Non-pigmented ciliary epithelial cell (primary cell): ENCODE measurements at regions not wholly inside any gene's neighbourhood (a gene's known extent, or its start where the extent isn't known, plus 50 kb on each side); places are given as distances from the start of the nearest gene placed in this dataset.

ENCODE experiments used
- DNase-seq: peaks from one replicate; pipeline ENCODE4 v3.0.0-alpha.2; 2010; ENCODE audit warnings: low read depth

DNA sequence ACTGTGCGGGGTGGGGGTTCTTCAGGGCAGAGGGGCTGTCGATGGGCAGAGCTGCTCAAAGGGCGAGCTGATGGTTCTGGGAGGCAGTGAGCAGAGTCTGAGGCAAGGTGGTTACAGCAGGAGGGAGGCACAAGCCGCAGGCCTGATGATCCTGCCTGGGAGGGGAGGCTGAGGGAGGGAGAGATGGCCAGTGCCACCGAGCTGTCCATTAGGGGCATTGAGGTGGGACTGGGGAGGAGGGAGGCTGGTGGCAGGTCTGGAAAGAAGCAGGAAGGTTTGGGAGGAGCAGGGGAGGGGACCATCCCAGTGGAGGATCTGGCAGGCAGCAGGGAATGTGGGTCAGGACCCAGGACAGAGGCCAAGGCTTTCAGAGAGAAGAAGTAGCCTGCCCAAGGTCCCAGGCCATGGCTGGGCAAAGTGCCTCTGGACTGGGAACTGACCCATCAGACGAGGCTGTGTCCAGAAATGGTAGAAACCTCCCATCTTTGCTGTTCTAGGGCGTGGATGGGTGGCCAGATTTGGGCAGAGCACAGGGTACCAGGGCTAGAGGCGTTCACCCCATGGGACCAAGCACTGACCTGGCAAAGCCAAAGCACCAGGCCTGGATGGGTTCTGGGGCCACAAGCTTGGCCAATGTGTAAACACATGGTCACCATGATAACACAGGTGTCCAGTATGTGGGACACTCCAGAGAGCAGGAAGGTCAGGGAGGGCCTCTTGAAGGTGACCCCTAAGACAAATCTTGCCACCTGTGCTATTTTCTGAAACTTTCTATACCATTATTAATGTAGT, 55.5 kb downstream of the INHBB start:
- DNase-seq, result no peak

- DNase-seq, result no peak
Observed at GRCh38 chr2:120402067-120402433, 56.1 kb downstream of the INHBB start.

DNA sequence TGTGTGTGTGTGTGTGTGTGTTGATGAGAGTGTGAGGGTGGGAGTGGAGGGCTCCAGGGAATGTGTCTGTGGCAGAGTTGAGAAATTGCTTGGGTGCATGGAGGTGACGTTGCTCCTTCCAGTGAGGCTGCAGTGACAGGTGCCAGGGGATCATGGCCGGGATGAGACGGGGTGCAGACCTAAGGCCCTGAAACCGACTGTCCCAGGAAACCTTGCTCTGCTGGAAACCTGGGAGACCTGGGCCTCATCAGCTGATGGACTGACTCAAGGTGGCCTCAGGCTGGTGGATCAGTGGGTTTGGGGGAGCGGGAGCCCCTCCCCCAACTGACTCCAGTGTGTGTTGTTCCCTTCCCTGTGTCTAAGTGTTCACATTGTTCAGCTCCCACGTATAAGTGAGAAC, 56.6 kb downstream of the INHBB start:
- DNase-seq, result no peak

GRCh38 chr2:120403261-120403660, 57.3 kb downstream of the INHBB start:
- no peak for DNase-seq

GRCh38 chr2:120403676-120404075, 57.7 kb downstream of the INHBB start:
- no peak for DNase-seq

- DNase-seq, result no peak
Observed at GRCh38 chr2:120404274-120404673, 58.3 kb downstream of the INHBB start.

GRCh38 chr2:120404941-120405758, 59.2 kb downstream of the INHBB start:
- no peak for DNase-seq

DNA sequence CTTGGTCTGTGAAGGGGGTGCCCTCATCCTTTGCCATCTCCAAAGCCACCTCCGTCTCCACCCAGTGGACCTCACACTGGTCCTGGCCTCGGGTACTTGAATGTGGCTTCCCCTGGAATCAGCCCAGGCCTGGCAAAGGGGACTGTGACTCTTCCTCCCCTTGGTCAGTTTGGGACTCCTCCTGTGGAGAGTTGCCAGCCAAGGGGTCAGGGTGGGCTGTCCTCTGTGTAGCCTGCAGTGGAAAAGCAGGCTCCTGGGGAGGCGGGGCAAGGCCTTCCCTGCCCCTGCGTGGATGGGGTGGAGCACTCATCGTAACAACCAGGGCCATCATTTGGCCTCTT, 59.8 kb downstream of the INHBB start:
- DNase-seq, result no peak

DNA sequence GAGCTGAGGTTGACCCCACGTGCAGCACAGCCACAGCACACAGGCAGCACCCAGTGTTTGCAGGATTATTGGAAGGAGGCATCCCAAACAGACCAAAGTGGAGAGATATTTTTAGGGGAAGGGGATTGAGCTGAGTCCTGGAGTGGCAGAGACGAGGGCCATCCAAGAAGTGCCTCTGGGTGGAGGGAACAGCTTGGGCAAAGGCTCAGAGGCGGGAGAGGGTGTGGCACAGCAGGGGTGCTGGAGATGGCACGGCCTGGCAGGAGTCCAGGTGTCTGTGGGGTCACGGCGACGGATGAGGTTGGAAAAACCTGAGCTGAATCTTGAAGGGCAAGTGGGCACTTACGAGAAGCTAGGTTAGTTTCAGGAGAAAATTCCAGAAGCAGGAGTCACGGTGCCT, 60.6 kb downstream of the INHBB start:
- no peak for DNase-seq

DNA sequence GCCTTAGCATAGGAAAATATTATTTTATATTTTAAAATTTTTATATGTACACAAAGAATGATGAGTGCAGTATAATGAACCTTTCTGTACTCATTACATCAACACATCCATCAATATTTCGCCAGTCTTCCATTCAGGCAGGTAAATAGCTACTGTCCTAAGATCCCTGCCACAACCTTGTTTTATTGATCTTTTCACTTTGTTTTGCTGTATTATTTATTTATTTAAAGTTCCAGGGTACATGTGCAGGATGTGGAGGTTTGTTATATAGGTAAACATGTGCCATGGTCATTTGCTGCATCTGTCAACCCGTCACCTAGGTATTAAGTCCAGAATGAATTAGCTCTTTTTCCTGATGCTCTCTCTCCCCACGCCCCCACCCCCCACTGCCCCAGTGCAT, 64.6 kb downstream of the INHBB start:
- DNase-seq, result no peak

DNA sequence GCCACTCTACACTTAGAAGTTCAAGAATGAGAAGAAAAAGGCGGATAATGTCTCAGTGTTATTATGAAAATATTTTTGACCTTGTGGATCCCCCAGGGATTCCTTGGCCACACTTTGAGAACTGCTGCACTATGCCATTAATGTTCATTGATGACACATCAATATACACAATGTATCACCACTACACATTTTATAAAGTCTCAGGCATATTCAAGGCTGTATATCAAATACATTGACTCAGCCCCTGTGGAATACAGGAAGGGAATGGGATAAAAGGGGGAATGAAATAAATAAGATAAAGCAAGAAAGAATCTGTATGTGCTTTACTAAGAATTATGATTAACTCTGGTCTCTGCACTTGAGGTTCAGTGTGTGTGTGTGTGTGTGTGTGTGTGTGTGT, 69.1 kb downstream of the INHBB start:
- DNase-seq, result no peak

- no peak for DNase-seq
Observed at GRCh38 chr2:120415728-120416509, 70.0 kb downstream of the INHBB start.

- no peak for DNase-seq
Observed at GRCh38 chr2:120418174-120418787, 72.3 kb downstream of the INHBB start.

DNA sequence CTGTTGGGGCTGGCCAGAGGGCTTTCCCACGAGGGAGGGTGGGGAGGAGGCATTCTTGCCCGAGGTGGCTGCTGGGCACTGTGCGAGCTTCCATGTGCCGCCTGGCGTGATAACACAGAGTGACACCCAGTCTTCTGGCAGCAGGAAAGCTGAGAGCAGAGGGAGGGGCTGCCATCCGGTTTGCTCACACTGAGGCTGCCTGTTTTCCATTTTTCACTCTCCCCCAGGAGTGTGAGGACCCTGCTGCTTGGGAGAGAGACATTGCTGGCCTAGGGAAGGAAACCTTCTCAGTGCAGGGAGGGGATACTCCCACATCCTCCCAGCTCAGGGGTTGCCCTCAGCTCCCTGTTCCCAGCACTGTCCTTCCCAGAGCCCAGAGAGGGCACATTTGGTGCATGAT, 73.1 kb downstream of the INHBB start:
- DNase-seq, result no peak

DNA sequence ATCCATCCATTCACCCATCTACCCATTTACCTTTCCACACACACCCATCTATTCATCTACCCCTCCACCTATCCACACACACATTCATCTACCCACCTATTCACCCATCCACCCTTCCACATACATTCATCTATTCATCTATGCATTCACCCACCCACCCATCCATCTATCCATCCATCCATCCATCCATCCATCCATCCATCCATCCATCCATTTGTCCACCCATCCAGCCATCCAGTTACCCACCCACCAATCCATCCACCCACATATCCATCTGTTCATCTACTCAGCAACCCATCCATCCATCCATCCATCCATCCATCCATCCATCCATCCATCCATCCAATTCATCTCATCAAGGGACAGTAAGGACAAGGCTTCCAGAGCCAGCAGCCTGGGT, 74.0 kb downstream of the INHBB start:
- DNase-seq, result no peak

GRCh38 chr2:120421126-120421829, 75.3 kb downstream of the INHBB start:
- no peak for DNase-seq

GRCh38 chr2:120421830-120422175, 75.9 kb downstream of the INHBB start:
- no peak for DNase-seq

DNA sequence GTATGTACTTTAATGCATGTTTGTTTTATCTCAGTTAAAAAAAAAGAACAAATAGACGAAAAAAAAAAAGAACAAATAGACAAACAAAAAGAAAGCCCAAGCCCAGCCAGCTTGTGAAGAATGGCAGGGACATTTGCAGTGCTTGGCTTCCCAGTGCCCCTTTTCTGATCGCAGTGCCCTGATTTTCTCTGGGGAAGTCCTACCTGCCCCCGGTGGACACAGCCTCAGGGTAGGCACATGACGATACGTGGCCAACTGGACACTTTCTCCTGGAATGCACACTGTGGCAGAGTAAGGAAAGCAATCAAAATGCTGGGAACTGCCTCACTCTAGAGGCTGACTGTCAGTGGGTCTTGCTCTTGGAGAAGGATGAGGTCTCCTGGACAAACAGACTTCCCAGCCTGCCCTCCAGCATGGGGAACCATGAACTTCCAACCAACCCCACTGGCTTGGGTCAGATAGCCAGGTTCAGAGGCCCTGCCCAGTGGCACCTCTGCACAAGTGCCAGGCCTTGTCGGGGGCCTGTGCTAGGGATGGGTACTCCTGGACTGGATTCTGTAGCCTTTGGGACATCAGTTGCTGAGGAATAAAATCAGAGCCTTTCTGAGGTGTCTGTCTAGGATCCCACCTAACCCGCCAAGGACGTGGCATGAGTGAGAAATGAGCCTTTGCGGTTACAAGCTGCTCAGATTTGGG, 76.7 kb downstream of the INHBB start:
- DNase-seq, result no peak

DNA sequence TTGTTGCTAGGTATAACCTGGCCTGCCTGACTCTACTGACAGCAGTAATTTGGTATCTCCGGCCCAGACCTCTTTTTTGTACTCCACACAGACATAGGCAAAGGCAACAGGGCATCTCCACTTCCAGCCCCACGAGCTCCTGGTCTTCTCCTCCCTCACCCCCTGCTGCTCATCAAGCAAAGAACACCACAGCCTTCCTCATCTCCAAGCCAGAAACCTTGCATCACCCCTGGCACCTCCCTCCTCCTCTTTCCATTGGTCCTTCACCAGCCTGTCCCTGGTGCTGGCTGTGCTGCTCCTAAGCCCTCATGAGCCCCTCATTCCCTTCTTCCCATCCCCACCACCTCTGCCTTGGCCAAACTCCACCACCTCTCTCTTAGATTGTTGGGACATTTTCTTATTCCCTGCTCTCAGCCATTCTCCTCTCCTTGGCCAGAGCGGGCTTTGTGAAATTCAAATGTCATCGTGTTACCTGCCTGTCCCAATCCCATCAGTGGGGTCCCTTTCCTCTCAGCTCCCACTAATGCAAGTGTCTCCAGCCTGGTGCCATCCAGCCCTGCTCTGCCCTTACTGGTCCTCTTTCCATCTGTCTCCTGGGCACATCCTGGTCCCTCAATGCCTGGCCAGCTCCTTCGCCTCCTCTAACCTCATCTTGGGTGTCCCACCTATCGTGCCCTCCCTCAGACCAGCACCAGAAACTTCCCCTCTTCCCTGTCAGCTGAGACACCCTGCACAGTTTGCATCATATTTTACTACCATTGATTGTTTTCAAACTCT, 77.4 kb downstream of the INHBB start:
- no peak for DNase-seq

DNA sequence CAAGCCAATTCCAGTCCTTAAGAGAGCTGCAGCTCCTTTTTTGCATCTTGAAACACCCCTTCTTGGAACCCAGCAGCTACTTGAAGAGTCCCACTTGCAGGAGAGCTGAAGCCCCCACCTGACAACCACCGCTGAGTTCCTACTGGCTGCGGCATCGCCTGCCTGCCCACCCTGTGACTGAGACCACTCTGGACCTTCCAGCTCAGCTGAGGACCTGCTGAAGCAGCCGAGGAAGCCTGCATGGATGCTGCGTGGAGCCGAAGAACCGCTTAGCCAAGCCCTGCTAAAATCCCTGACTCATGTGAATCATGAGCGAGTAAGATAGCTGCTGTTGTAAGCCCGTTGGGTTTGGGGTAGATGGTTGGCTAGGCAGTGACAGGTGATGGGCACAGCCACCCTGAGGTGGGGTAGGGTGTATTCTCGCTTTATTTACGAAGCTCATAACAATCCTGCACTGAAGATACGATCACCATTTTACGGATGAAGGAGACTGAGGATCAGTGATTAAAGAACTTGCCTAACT, 78.4 kb downstream of the INHBB start:
- no peak for DNase-seq
